Upper lobe of left lung (tissue), 6 donors: ENCODE measurements at regions not wholly inside any gene's neighbourhood (a gene's known extent, or its start where the extent isn't known, plus 50 kb on each side); places are given as distances from the start of the nearest gene placed in this dataset.

Experiments used
- ATAC-seq, 2 donors: fragments of 200-7000 bp; cut with Tn5 transposase; one replicate each; pipeline ENCODE4 v1.9.1; 2022; ENCODE audit warnings: mild to moderate bottlenecking in 2 of 2, moderate library complexity in 2 of 2; ENCODE audit not compliant: low FRiP score in 2 of 2
- DNase-seq, 2 donors: peaks; one replicate each; pipeline ENCODE4 v3.0.0-alpha.2; 2019 to 2020
- H3K27ac ChIP-seq, 4 donors: fragments of 200-600 bp; sonication (generic); one replicate each; pipeline ENCODE4 v1.5.1; 2016 to 2019
- H3K27me3 ChIP-seq, 4 donors: fragments of 200-600 bp; sonication (generic); one replicate each; pipeline ENCODE4 v1.5.1; 2017 to 2019
- H3K36me3 ChIP-seq, 4 donors: fragments of 200-600 bp; sonication (generic); one replicate each; pipeline ENCODE4 v1.5.1; 2016 to 2019
- H3K4me1 ChIP-seq, 4 donors: fragments of 200-600 bp; sonication (generic); one replicate each; pipeline ENCODE4 v1.5.1; 2018 to 2019
- H3K4me3 ChIP-seq, 4 donors: fragments of 200-600 bp; sonication (generic); one replicate each; pipeline ENCODE4 v1.5.1; 2017 to 2019; ENCODE audit warnings: mild to moderate bottlenecking in 2 of 4, moderate library complexity in 1 of 4
- H3K9me3 ChIP-seq, 4 donors: fragments of 200-600 bp; sonication (generic); one replicate each; pipeline ENCODE4 v1.5.1; 2018 to 2019
- EP300 ChIP-seq, 4 donors: sonication (generic); formaldehyde crosslinking; IDR thresholded peaks; one replicate each; pipeline ENCODE4 v1.5.1; 2017; ENCODE audit warnings: antibody characterized with exemption in 4 of 4, control low read depth in 2 of 4
- POLR2A ChIP-seq, 4 donors: fragments of 450-650 bp; IDR thresholded peaks; one replicate each; pipeline ENCODE4 v1.5.1; 2016 to 2017; ENCODE audit warnings: antibody characterized with exemption in 4 of 4, mild to moderate bottlenecking in 2 of 4
- POLR2AphosphoS5 ChIP-seq, 2 donors: sonication (generic); formaldehyde crosslinking; IDR thresholded peaks; one replicate each; pipeline ENCODE4 v1.5.1; 2017; ENCODE audit warnings: antibody characterized with exemption in 2 of 2
- WGBS, 2 donors: methylation state at CpG; one replicate each; pipeline ENCODE4 v1.1.5; 2017 to 2018; 5-methylcytosine and 5-hydroxymethylcytosine counted together
- TF ChIP-seq, protein P1 (sequence below), 6 experiments: fragments of 450-650 bp in 4 of 6; fragments of 200-600 bp in 2 of 6; sonication (generic) in 2 of 6; IDR thresholded peaks; one replicate each; pipeline ENCODE4 v1.5.1; 2016 to 2019; ENCODE audit warnings: antibody characterized with exemption in 6 of 6
- donor health status: DM: no; HTN: no; CAD: no; lungs with moderate emphysema.
- donor health status: DM: no; HTN: yes; CAD: no; lungs with severe emphysema.

DNA sequence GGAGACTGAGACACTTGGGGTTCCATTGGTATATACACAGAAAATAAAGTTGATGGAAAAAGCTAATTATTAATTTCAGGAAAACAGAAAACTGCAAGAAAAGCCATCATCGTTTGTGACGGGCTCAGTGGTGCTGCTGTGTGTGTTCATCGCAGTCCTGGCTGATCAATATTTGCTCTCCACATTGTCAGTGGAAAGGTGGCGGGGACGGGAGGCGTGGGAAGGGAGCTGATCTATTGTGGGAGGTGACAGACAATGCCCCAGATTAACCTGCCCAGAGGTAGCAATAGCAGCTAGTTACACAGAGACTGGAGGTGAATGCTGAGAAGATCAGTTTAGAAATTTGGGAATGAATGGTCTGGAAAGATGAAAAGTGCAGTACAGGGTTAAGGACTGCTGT lies 50.0 kb upstream of the CTDP1 start:
- Histone ChIP-seq H3K36me3 (no peaks in the 10 kb centered on the region), H3K4me1 (peaks cover 0 to 6% (median 0%) of the 10 kb centered on the region in 4 donors), H3K27ac (no peak overlapping the region), H3K27me3 (no peaks in the 10 kb centered on the region), H3K9me3 (no peaks in the 10 kb centered on the region), H3K4me3 (no peak overlapping the region)
- no peak for ATAC-seq
- 69 to 72% methylated on average over 6 of the region's 6 CpGs for WGBS, 2 donors
- no peak for DNase-seq
- TF ChIP-seq POLR2A (IDR thresholded peaks at IDR 0.05) (no peak), POLR2AphosphoS5 (IDR thresholded peaks at IDR 0.05) (no peak), EP300 (IDR thresholded peaks at IDR 0.05) (no peak)
- TF ChIP-seq, protein P1, sequence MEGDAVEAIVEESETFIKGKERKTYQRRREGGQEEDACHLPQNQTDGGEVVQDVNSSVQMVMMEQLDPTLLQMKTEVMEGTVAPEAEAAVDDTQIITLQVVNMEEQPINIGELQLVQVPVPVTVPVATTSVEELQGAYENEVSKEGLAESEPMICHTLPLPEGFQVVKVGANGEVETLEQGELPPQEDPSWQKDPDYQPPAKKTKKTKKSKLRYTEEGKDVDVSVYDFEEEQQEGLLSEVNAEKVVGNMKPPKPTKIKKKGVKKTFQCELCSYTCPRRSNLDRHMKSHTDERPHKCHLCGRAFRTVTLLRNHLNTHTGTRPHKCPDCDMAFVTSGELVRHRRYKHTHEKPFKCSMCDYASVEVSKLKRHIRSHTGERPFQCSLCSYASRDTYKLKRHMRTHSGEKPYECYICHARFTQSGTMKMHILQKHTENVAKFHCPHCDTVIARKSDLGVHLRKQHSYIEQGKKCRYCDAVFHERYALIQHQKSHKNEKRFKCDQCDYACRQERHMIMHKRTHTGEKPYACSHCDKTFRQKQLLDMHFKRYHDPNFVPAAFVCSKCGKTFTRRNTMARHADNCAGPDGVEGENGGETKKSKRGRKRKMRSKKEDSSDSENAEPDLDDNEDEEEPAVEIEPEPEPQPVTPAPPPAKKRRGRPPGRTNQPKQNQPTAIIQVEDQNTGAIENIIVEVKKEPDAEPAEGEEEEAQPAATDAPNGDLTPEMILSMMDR (IDR thresholded peaks at IDR 0.05) = no peak
